ENCODE measurements at regions not wholly inside any gene's neighbourhood (a gene's known extent, or its start where the extent isn't known, plus 50 kb on each side); places are given as distances from the start of the nearest gene placed in this dataset.

GRCh38 chr5:99379187-99379586 lies 450.4 kb upstream of the CHD1 start:
- Histone ChIP-seq H3K9ac (ENCODE audit: insufficient read depth, low read length) (no peak overlapping the region), H3K4me2 (ENCODE audit: extremely low read depth, insufficient read depth, low read length) (no peak overlapping the region), H3K36me3 (ENCODE audit: control insufficient read depth, insufficient read depth, low read length) (no peaks in the 10 kb centered on the region), H3K27me3 (ENCODE audit: control insufficient read depth, insufficient read depth, low read length) (no peaks in the 10 kb centered on the region), H4K20me1 (ENCODE audit: control insufficient read depth, extremely low read depth, insufficient read depth, low read length) (no peaks in the 10 kb centered on the region), H2AFZ (ENCODE audit: low read length) (no peak overlapping the region), H3K9me3 (ENCODE audit: control insufficient read depth, insufficient read depth, low read depth, low read length) (no peaks in the 10 kb centered on the region), H3K79me2 (ENCODE audit: control insufficient read depth, insufficient read depth, low read length) (no peaks in the 10 kb centered on the region), H3K4me1 (ENCODE audit: control insufficient read depth, extremely low read depth, insufficient read depth, low read length) (no peaks in the 10 kb centered on the region), H3K4me3 (replicated peaks in 1 of 4; ENCODE audit: control extremely low read depth in 1 of 4, insufficient read depth in 1 of 4, low read depth in 3 of 4, low read length in 4 of 4) (no peak overlapping the region), H3K27ac (ENCODE audit: insufficient read depth, low read length) (no peak overlapping the region)
- TF ChIP-seq EZH2 (IDR thresholded peaks at IDR 0.05; ENCODE audit: low read length, missing control alignments) = no peak
- TF ChIP-seq, protein P1, sequence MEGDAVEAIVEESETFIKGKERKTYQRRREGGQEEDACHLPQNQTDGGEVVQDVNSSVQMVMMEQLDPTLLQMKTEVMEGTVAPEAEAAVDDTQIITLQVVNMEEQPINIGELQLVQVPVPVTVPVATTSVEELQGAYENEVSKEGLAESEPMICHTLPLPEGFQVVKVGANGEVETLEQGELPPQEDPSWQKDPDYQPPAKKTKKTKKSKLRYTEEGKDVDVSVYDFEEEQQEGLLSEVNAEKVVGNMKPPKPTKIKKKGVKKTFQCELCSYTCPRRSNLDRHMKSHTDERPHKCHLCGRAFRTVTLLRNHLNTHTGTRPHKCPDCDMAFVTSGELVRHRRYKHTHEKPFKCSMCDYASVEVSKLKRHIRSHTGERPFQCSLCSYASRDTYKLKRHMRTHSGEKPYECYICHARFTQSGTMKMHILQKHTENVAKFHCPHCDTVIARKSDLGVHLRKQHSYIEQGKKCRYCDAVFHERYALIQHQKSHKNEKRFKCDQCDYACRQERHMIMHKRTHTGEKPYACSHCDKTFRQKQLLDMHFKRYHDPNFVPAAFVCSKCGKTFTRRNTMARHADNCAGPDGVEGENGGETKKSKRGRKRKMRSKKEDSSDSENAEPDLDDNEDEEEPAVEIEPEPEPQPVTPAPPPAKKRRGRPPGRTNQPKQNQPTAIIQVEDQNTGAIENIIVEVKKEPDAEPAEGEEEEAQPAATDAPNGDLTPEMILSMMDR (conservative IDR thresholded peaks at IDR 0.05 in 1 of 2, IDR thresholded peaks at IDR 0.05 in 1 of 2; ENCODE audit: low read depth in 1 of 2, low read length in 2 of 2) = no peak
- no peak for DNase-seq (ENCODE audit: low read depth in 2 of 2)

- H3K27me3 ChIP-seq (ENCODE audit: control insufficient read depth, insufficient read depth, low read length) = no peaks in the 10 kb centered on the region
- no peaks in the 10 kb centered on the region for H3K36me3 ChIP-seq (ENCODE audit: control insufficient read depth, insufficient read depth, low read length)
- H4K20me1 ChIP-seq (ENCODE audit: control insufficient read depth, extremely low read depth, insufficient read depth, low read length) = no peaks in the 10 kb centered on the region
- no peak overlapping the region for H2AFZ ChIP-seq (ENCODE audit: low read length)
- H3K27ac ChIP-seq (ENCODE audit: insufficient read depth, low read length) = no peak overlapping the region
- no peak overlapping the region for H3K4me2 ChIP-seq (ENCODE audit: extremely low read depth, insufficient read depth, low read length)
- H3K9me3 ChIP-seq (ENCODE audit: control insufficient read depth, insufficient read depth, low read depth, low read length) = no peaks in the 10 kb centered on the region
- no peaks in the 10 kb centered on the region for H3K79me2 ChIP-seq (ENCODE audit: control insufficient read depth, insufficient read depth, low read length)
- no peak overlapping the region for H3K4me3 ChIP-seq (replicated peaks in 1 of 4; ENCODE audit: control extremely low read depth in 1 of 4, insufficient read depth in 1 of 4, low read depth in 3 of 4, low read length in 4 of 4)
- no peak overlapping the region for H3K9ac ChIP-seq (ENCODE audit: insufficient read depth, low read length)
- H3K4me1 ChIP-seq (ENCODE audit: control insufficient read depth, extremely low read depth, insufficient read depth, low read length) = no peaks in the 10 kb centered on the region
- no peak for DNase-seq (ENCODE audit: low read depth in 2 of 2)
- TF ChIP-seq, protein P1 (conservative IDR thresholded peaks at IDR 0.05 in 1 of 2, IDR thresholded peaks at IDR 0.05 in 1 of 2; ENCODE audit: low read depth in 1 of 2, low read length in 2 of 2) = no peak
- TF ChIP-seq EZH2 (IDR thresholded peaks at IDR 0.05; ENCODE audit: low read length, missing control alignments) = no peak
Measured at GRCh38 chr5:99378443-99378842, 449.6 kb upstream of the CHD1 start.

DNA sequence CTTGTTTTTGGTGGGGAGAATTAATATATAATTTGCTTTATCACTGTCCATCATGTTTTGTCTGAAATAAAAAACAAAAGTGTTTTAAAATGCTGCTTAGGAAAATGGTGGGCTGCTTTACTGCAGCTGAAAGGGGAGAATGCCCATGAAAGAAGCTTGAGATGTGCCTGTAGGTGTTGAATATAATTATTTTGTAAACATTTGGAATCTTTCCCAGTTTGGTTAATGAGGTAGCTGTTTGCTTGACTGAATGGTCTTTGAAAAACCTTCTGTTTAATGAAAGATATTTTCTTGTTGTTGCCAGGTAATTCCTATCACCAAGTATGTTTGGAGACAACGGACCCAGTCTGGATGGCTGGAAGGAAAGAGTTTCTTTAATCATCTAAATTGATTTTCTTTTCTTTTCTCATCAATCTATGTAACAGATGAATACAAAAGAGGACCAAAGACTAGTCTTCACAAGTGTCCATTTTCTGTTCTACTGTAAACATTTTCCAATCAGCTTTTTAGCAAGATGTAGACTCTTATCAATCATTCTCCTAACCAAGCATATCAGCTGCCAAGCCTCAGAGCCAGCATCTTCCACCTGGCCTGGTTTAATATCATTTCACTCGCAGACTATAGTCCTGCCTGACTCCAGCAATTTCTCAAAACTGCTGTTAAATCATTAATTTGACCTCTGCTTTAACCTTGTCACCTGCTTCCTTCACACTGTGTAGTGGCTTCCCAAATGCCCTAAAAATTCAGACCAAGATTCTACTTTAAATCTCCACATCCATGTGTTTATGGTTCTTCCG lies 441.2 kb upstream of the CHD1 start:
- Histone ChIP-seq H3K4me3 (replicated peaks in 1 of 4; ENCODE audit: control extremely low read depth in 1 of 4, insufficient read depth in 1 of 4, low read depth in 3 of 4, low read length in 4 of 4) (no peak overlapping the region), H3K4me1 (ENCODE audit: control insufficient read depth, extremely low read depth, insufficient read depth, low read length) (no peaks in the 10 kb centered on the region), H3K9me3 (ENCODE audit: control insufficient read depth, insufficient read depth, low read depth, low read length) (no peaks in the 10 kb centered on the region), H3K27ac (ENCODE audit: insufficient read depth, low read length) (no peak overlapping the region), H3K27me3 (ENCODE audit: control insufficient read depth, insufficient read depth, low read length) (no peaks in the 10 kb centered on the region), H3K36me3 (ENCODE audit: control insufficient read depth, insufficient read depth, low read length) (no peaks in the 10 kb centered on the region), H3K79me2 (ENCODE audit: control insufficient read depth, insufficient read depth, low read length) (no peaks in the 10 kb centered on the region), H2AFZ (ENCODE audit: low read length) (no peak overlapping the region), H4K20me1 (ENCODE audit: control insufficient read depth, extremely low read depth, insufficient read depth, low read length) (no peaks in the 10 kb centered on the region), H3K4me2 (ENCODE audit: extremely low read depth, insufficient read depth, low read length) (no peak overlapping the region), H3K9ac (ENCODE audit: insufficient read depth, low read length) (no peak overlapping the region)
- no peak for DNase-seq (ENCODE audit: low read depth in 2 of 2)
- TF ChIP-seq, protein P1 (conservative IDR thresholded peaks at IDR 0.05 in 1 of 2, IDR thresholded peaks at IDR 0.05 in 1 of 2; ENCODE audit: low read depth in 1 of 2, low read length in 2 of 2) = no peak
- no peak for TF ChIP-seq EZH2 (IDR thresholded peaks at IDR 0.05; ENCODE audit: low read length, missing control alignments)

Data from fibroblast of lung (primary cell).